Peyer's patch (tissue), 4 donors: ENCODE measurements at regions not wholly inside any gene's neighbourhood (a gene's known extent, or its start where the extent isn't known, plus 50 kb on each side); places are given as distances from the start of the nearest gene placed in this dataset.

Source experiments
- DNase-seq, 3 donors: peaks; one replicate each; pipeline ENCODE4 v3.0.0-alpha.2; 2017 to 2019
- H3K27ac ChIP-seq, 4 donors: fragments of 200-600 bp; sonication (generic); one replicate each; pipeline ENCODE4 v1.5.1; 2016 to 2019
- H3K27me3 ChIP-seq, 2 donors: fragments of 200-600 bp; sonication (generic); one replicate each; pipeline ENCODE4 v1.5.1; 2019
- H3K36me3 ChIP-seq, 3 donors: fragments of 200-600 bp; sonication (generic); one replicate each; pipeline ENCODE4 v1.5.1; 2016 to 2019
- H3K4me1 ChIP-seq, 4 donors: fragments of 200-600 bp; sonication (generic); one replicate each; pipeline ENCODE4 v1.5.1; 2016 to 2019
- H3K4me3 ChIP-seq, 4 donors: fragments of 200-600 bp; sonication (generic); 1 replicate in 3 of 4; 2 replicates in 1 of 4; pipeline ENCODE4 v1.5.1; 2016 to 2019; ENCODE audit warnings: mild to moderate bottlenecking in 1 of 4
- H3K9me3 ChIP-seq, 4 donors: fragments of 200-600 bp; sonication (generic); one replicate each; pipeline ENCODE4 v1.5.1; 2016 to 2019; ENCODE audit warnings: mild to moderate bottlenecking in 1 of 4
- POLR2A ChIP-seq, 2 donors: fragments of 450-650 bp; IDR thresholded peaks; one replicate each; pipeline ENCODE4 v1.5.1; 2017; ENCODE audit warnings: antibody characterized with exemption in 2 of 2, mild to moderate bottlenecking in 2 of 2, moderate library complexity in 2 of 2
- TF ChIP-seq, protein P1 (sequence below), 6 experiments: fragments of 450-650 bp in 4 of 6; fragments of 200-600 bp in 2 of 6; sonication (generic) in 1 of 6; IDR thresholded peaks; one replicate each; pipeline ENCODE4 v1.5.1; 2017 to 2019; ENCODE audit warnings: antibody characterized with exemption in 6 of 6, mild to moderate bottlenecking in 3 of 6, moderate library complexity in 1 of 6

DNA sequence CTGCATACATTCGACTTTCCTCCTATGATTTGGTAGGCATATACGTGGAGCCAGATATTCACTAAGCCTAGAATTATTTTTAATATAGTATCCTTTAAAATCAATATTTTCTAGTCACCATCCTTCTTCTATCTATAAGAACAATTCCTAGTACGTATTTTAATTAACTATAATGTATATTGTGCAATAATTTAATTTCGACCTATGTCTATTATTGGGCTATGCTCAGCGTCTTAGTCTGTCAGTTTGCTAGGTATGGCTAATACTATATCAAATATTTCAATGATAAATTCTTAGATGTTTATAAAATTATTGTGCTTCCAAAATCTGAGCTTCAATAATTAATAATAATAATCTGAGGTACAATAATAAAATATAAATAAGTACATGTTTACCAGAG, 705.3 kb downstream of the PRELID2 start:
- no peaks in the 10 kb centered on the region for H3K36me3 ChIP-seq
- H3K27ac ChIP-seq: no peak overlapping the region
- DNase-seq: no peak
- no peak overlapping the region for H3K4me3 ChIP-seq
- TF ChIP-seq POLR2A (IDR thresholded peaks at IDR 0.05): no peak
- TF ChIP-seq, protein P1, sequence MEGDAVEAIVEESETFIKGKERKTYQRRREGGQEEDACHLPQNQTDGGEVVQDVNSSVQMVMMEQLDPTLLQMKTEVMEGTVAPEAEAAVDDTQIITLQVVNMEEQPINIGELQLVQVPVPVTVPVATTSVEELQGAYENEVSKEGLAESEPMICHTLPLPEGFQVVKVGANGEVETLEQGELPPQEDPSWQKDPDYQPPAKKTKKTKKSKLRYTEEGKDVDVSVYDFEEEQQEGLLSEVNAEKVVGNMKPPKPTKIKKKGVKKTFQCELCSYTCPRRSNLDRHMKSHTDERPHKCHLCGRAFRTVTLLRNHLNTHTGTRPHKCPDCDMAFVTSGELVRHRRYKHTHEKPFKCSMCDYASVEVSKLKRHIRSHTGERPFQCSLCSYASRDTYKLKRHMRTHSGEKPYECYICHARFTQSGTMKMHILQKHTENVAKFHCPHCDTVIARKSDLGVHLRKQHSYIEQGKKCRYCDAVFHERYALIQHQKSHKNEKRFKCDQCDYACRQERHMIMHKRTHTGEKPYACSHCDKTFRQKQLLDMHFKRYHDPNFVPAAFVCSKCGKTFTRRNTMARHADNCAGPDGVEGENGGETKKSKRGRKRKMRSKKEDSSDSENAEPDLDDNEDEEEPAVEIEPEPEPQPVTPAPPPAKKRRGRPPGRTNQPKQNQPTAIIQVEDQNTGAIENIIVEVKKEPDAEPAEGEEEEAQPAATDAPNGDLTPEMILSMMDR (IDR thresholded peaks at IDR 0.05): no peak
- no peaks in the 10 kb centered on the region for H3K9me3 ChIP-seq
- no peaks in the 10 kb centered on the region for H3K4me1 ChIP-seq
- no peaks in the 10 kb centered on the region for H3K27me3 ChIP-seq

DNA sequence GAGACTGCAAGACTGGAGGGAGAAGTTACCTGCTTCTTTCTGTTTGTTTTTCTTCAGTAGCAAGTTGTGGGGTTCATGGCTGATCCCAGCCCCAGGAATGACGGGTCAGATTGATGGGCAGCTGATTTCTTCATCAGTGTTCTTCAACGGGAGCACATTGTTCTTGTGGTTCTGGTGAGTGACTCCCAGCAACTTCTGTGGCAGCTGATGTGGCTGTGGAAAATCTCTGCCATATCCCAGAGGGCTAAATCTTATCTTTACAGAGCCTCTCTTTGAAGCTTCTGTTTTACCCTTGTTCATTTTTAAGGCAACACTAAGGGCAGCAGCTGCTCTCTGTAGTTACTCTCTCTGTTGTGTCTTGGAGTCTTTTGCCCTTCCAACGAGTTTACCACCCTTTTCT, 710.3 kb downstream of the PRELID2 start:
- DNase-seq: no peak
- Histone ChIP-seq H3K36me3 (no peaks in the 10 kb centered on the region), H3K27ac (no peak overlapping the region), H3K9me3 (no peaks in the 10 kb centered on the region), H3K4me3 (no peak overlapping the region), H3K4me1 (no peaks in the 10 kb centered on the region), H3K27me3 (no peaks in the 10 kb centered on the region)
- TF ChIP-seq, protein P1 (IDR thresholded peaks at IDR 0.05): no peak
- no peak for TF ChIP-seq POLR2A (IDR thresholded peaks at IDR 0.05)

DNA sequence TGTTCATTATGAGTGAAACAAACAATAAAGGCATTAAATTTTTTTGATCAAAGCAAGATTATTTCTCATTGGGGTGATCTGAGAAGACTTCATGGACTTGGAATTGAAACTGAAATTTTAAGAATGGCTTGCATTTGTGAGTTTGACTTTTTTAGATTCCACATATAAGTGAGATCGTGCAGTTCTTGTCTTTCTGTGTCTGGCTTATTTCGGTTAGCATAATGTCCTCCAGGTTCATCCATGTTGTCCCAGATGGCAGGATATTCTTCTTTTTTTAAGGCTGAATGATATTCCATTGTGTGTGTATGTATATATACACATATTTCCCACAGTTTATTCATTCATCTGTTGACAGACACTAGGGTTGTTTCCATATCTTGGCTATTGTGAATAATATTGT, 716.5 kb downstream of the PRELID2 start:
- Histone ChIP-seq H3K4me1 (no peaks in the 10 kb centered on the region), H3K9me3 (no peaks in the 10 kb centered on the region), H3K4me3 (no peak overlapping the region), H3K36me3 (no peaks in the 10 kb centered on the region), H3K27ac (no peak overlapping the region), H3K27me3 (no peaks in the 10 kb centered on the region)
- DNase-seq: no peak
- TF ChIP-seq, protein P1 (IDR thresholded peaks at IDR 0.05): no peak
- TF ChIP-seq POLR2A (IDR thresholded peaks at IDR 0.05): no peak

DNA sequence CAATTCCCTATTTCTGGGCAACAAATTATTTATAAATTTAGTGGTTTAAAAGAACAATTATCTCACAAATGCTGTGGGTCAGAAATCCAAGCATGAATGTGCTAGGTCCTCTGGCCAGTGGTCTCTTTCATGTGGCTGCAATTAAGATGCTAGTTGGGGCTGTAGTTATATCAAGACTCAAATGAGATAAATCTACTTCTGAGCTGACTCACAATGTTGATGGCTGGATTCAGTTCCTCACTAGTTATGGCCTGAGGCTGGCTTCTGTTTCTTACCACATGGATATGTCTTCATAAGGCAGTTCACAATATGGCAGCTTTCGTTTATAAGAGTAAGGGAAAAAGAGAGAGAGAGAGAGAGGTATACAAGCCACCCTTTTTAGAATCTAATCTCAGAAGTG, 717.0 kb downstream of the PRELID2 start:
- Histone ChIP-seq H3K27me3 (no peaks in the 10 kb centered on the region), H3K4me1 (no peaks in the 10 kb centered on the region), H3K27ac (no peak overlapping the region), H3K4me3 (no peak overlapping the region), H3K9me3 (no peaks in the 10 kb centered on the region), H3K36me3 (no peaks in the 10 kb centered on the region)
- no peak for TF ChIP-seq POLR2A (IDR thresholded peaks at IDR 0.05)
- TF ChIP-seq, protein P1 (IDR thresholded peaks at IDR 0.05): no peak
- DNase-seq: no peak

DNA sequence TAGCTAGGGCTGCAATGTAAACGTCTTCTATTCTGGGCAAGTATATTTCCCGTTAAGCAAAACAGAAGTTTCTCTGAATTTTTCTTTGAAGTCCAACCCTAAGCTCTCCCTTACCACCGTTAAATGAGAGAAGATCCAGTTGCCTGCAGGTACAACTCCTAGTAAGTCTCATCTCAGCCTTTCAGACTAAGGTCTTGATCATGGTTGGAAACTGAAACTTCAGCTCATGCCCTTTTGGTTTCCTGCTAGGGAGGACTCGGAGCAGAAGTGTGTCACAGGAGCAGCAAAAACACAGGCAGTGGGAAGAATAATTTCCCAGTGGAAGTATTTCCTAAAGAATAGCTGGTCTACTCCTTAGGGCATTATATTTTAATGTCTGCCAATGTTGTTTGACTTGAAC, 717.9 kb downstream of the PRELID2 start:
- Histone ChIP-seq H3K4me1 (no peaks in the 10 kb centered on the region), H3K27me3 (no peaks in the 10 kb centered on the region), H3K27ac (no peak overlapping the region), H3K36me3 (no peaks in the 10 kb centered on the region), H3K4me3 (no peak overlapping the region), H3K9me3 (no peaks in the 10 kb centered on the region)
- no peak for DNase-seq
- TF ChIP-seq, protein P1 (IDR thresholded peaks at IDR 0.05): no peak
- TF ChIP-seq POLR2A (IDR thresholded peaks at IDR 0.05): no peak

DNA sequence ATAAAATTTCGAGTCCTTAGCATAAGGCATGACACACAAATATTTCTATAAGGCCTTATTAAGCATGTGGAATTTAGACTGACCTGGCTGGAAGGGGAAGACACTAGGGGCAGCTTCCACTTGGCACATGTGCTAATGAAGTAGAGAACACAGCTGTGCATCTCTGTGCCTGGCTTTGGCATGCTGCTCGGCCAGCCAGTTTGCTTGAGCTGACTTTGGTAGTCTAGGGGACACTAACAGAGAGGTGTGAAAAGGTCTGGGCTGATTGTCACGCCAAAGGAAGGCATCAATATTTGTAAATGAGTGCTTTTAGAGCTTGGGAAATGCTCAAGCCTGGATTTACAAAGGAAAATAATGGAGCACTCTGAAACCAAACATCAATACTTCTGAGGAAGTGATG, 723.7 kb downstream of the PRELID2 start:
- no peak for DNase-seq
- Histone ChIP-seq H3K9me3 (no peaks in the 10 kb centered on the region), H3K4me1 (no peaks in the 10 kb centered on the region), H3K36me3 (no peaks in the 10 kb centered on the region), H3K4me3 (no peak overlapping the region), H3K27me3 (no peaks in the 10 kb centered on the region), H3K27ac (no peak overlapping the region)
- TF ChIP-seq, protein P1 (IDR thresholded peaks at IDR 0.05): no peak
- no peak for TF ChIP-seq POLR2A (IDR thresholded peaks at IDR 0.05)
